Ascending aorta (tissue), 2 donors: ENCODE measurements at regions not wholly inside any gene's neighbourhood (a gene's known extent, or its start where the extent isn't known, plus 50 kb on each side); places are given as distances from the start of the nearest gene placed in this dataset.

Experiments used
- DNase-seq, 2 donors: peaks; one replicate each; pipeline ENCODE4 v3.0.0-alpha.2; 2019; ENCODE audit warnings: low spot score in 2 of 2
- H3K27ac ChIP-seq, 2 donors: fragments of 200-600 bp; sonication (generic); one replicate each; pipeline ENCODE4 v1.5.1; 2016 to 2017; ENCODE audit warnings: mild to moderate bottlenecking in 1 of 2
- H3K27me3 ChIP-seq: fragments of 200-600 bp; sonication (generic); one replicate; pipeline ENCODE4 v1.5.1; 2017
- H3K36me3 ChIP-seq, 2 donors: fragments of 200-600 bp; sonication (generic); one replicate each; pipeline ENCODE4 v1.5.1; 2016
- H3K4me1 ChIP-seq, 2 donors: fragments of 200-600 bp; sonication (generic); one replicate each; pipeline ENCODE4 v1.5.1; 2016 to 2017; ENCODE audit warnings: mild to moderate bottlenecking in 1 of 2
- H3K4me3 ChIP-seq, 2 donors: fragments of 200-600 bp; sonication (generic); one replicate each; pipeline ENCODE4 v1.5.1; 2016 to 2017; ENCODE audit warnings: mild to moderate bottlenecking in 1 of 2
- H3K9me3 ChIP-seq, 2 donors: fragments of 200-600 bp; sonication (generic); one replicate each; pipeline ENCODE4 v1.5.1; 2016
- CTCF ChIP-seq, 3 experiments: fragments of 200-600 bp in 2 of 3; fragments of 450-650 bp in 1 of 3; sonication (generic) in 2 of 3; IDR thresholded peaks; one replicate each; pipeline ENCODE4 v1.5.1; 2016 to 2019; ENCODE audit warnings: antibody characterized with exemption in 3 of 3, mild to moderate bottlenecking in 1 of 3, moderate library complexity in 1 of 3
- intact Hi-C: fragments of 100-400 bp; cut with DNase I; formaldehyde crosslinking; loops from one replicate; pipeline ENCODE4 v1.15.1; 2023

- Histone ChIP-seq H3K9me3 (no peaks in the 10 kb centered on the region), H3K4me3 (no peak overlapping the region), H3K4me1 (peaks cover 0 to 3% of the 10 kb centered on the region in 2 donors), H3K27me3 (no peaks in the 10 kb centered on the region), H3K27ac (no peak overlapping the region), H3K36me3 (no peaks in the 10 kb centered on the region)
- no peak for DNase-seq
- TF ChIP-seq CTCF (IDR thresholded peaks at IDR 0.05) = no peak
- intact Hi-C loops = no loop called here
Observed at GRCh38 chr1:229941831-229942230, 125.2 kb upstream of the GALNT2 start.

- Histone ChIP-seq H3K27me3 (no peaks in the 10 kb centered on the region), H3K4me1 (peaks cover 0 to 3% of the 10 kb centered on the region in 2 donors), H3K9me3 (no peaks in the 10 kb centered on the region), H3K36me3 (no peaks in the 10 kb centered on the region), H3K27ac (no peak overlapping the region), H3K4me3 (no peak overlapping the region)
- TF ChIP-seq CTCF (IDR thresholded peaks at IDR 0.05) = no peak
- intact Hi-C loops = no loop called here
- DNase-seq = no peak
Observed at GRCh38 chr1:229942501-229942900, 124.5 kb upstream of the GALNT2 start.

- Histone ChIP-seq H3K4me3 (no peak overlapping the region), H3K27ac (no peak overlapping the region), H3K4me1 (peaks cover 0 to 3% of the 10 kb centered on the region in 2 donors), H3K27me3 (no peaks in the 10 kb centered on the region), H3K9me3 (no peaks in the 10 kb centered on the region), H3K36me3 (no peaks in the 10 kb centered on the region)
- TF ChIP-seq CTCF (IDR thresholded peaks at IDR 0.05) = no peak
- intact Hi-C loops = no loop called here
- DNase-seq = no peak
Observed at GRCh38 chr1:229943148-229943714, 123.8 kb upstream of the GALNT2 start.

- Histone ChIP-seq H3K4me1 (peaks cover 0 to 3% of the 10 kb centered on the region in 2 donors), H3K36me3 (no peaks in the 10 kb centered on the region), H3K4me3 (no peak overlapping the region), H3K27ac (no peak overlapping the region), H3K27me3 (no peaks in the 10 kb centered on the region), H3K9me3 (no peaks in the 10 kb centered on the region)
- intact Hi-C loops = no loop called here
- no peak for DNase-seq
- TF ChIP-seq CTCF (IDR thresholded peaks at IDR 0.05) = no peak
Observed at GRCh38 chr1:229943988-229944743, 122.9 kb upstream of the GALNT2 start.

- no peak for DNase-seq
- Histone ChIP-seq H3K4me3 (no peak overlapping the region), H3K4me1 (peaks cover 0 to 3% of the 10 kb centered on the region in 2 donors), H3K27ac (no peak overlapping the region), H3K36me3 (no peaks in the 10 kb centered on the region), H3K27me3 (no peaks in the 10 kb centered on the region), H3K9me3 (no peaks in the 10 kb centered on the region)
- intact Hi-C loops = no loop called here
- TF ChIP-seq CTCF (IDR thresholded peaks at IDR 0.05) = no peak
Observed at GRCh38 chr1:229945795-229946194, 121.2 kb upstream of the GALNT2 start.
